SK-N-SH (cell line): ENCODE measurements at regions not wholly inside any gene's neighbourhood (a gene's known extent, or its start where the extent isn't known, plus 50 kb on each side); places are given as distances from the start of the nearest gene placed in this dataset.

Source experiments
- CTCF ChIA-PET: fragments of 300-600, 350-600 bp; formaldehyde crosslinking; extraction: SDS; loops from one replicate; lab custom pipeline; 2021; lab: Yijun Ruan, JAX
- POLR2A ChIA-PET: fragments of 350-600 bp; sonication (Branson Sonifier 250); formaldehyde crosslinking; extraction: SDS; loops from one replicate; lab custom pipeline; 2020; ENCODE audit warnings: antibody characterized with exemption, inconsistent platforms; lab: Yijun Ruan, JAX
- DNase-seq: peaks from one replicate; pipeline ENCODE4 v3.0.0; 2012
- H2AFZ ChIP-seq: fragments of 200-600 bp; sonication (generic); 2 replicates; pipeline ENCODE4 v1.8.1; 2016; ENCODE audit warnings: antibody characterized with exemption, mild to moderate bottlenecking, low read depth
- H3F3A ChIP-seq: fragments of 200-600 bp; sonication (generic); replicated peaks from 2 replicates; pipeline ENCODE3; 2016; ENCODE audit warnings: antibody characterized with exemption, mild to moderate bottlenecking; ENCODE audit not compliant: insufficient read depth
- H3K27ac ChIP-seq, 2 experiments: fragments of 200-500 bp in 1 of 2; fragments of 200-600 bp in 1 of 2; sonication (Bioruptor generic) in 1 of 2; sonication (generic), shearing (Covaris generic) in 1 of 2; 2 replicates each; pipeline versions ENCODE4 v1.5.1 to v1.6.1; 2014 to 2016; ENCODE audit warnings: low read depth in 2 of 2, inconsistent platforms in 1 of 2, low read length in 1 of 2, mild to moderate bottlenecking in 1 of 2, mixed read lengths in 1 of 2
- H3K27me3 ChIP-seq: fragments of 200-600 bp; sonication (generic), shearing (Covaris generic); 2 replicates; pipeline ENCODE4 v1.6.1; 2016; ENCODE audit warnings: mixed run types; ENCODE audit not compliant: insufficient read depth
- H3K36me3 ChIP-seq, 2 experiments: fragments of 200-500 bp in 1 of 2; fragments of 200-600 bp in 1 of 2; sonication (Bioruptor generic) in 1 of 2; sonication (generic) in 1 of 2; replicated peaks in 1 of 2; 2 replicates each; pipeline versions ENCODE3 to v1.5.1; 2014 to 2016; ENCODE audit warnings: low read length in 1 of 2, mild to moderate bottlenecking in 1 of 2; ENCODE audit not compliant: insufficient read depth in 2 of 2, control insufficient read depth in 1 of 2
- H3K4me1 ChIP-seq, 2 experiments: fragments of 200-500 bp in 1 of 2; fragments of 200-600 bp in 1 of 2; sonication (Bioruptor generic) in 1 of 2; sonication (generic), shearing (Covaris generic) in 1 of 2; 2 replicates each; pipeline versions ENCODE4 v1.5.1 to v1.6.1; 2014 to 2016; ENCODE audit warnings: low read depth in 1 of 2, low read length in 1 of 2, mixed run types in 1 of 2; ENCODE audit not compliant: insufficient read depth in 2 of 2, control insufficient read depth in 1 of 2
- H3K4me2 ChIP-seq: fragments of 200-600 bp; sonication (generic), shearing (Covaris generic); 2 replicates; pipeline ENCODE4 v1.6.1; 2017; ENCODE audit warnings: mixed run types
- H3K4me3 ChIP-seq, 2 experiments: fragments of 200-500 bp in 1 of 2; fragments of 200-600 bp in 1 of 2; sonication (Bioruptor generic) in 1 of 2; sonication (generic), shearing (Covaris generic) in 1 of 2; 2 replicates each; pipeline versions ENCODE4 v1.5.1 to v1.8.1; 2014 to 2016; ENCODE audit warnings: low read depth in 2 of 2, inconsistent platforms in 1 of 2, low read length in 1 of 2, mild to moderate bottlenecking in 1 of 2, mixed read lengths in 1 of 2, moderate library complexity in 1 of 2
- H3K79me2 ChIP-seq: fragments of 200-600 bp; sonication (generic); 2 replicates; pipeline ENCODE4 v1.8.1; 2017; ENCODE audit warnings: mild to moderate bottlenecking; ENCODE audit not compliant: insufficient read depth
- H3K9ac ChIP-seq: fragments of 200-600 bp; sonication (generic); 2 replicates; pipeline ENCODE4 v1.6.1; 2017; ENCODE audit warnings: mixed run types
- H3K9me2 ChIP-seq: fragments of 200-600 bp; sonication (generic); 2 replicates; pipeline ENCODE4 v1.6.1; 2017; ENCODE audit warnings: mixed run types
- H3K9me3 ChIP-seq: fragments of 200-600 bp; sonication (generic); 2 replicates; pipeline ENCODE4 v1.6.1; 2017; ENCODE audit warnings: mixed run types, mild to moderate bottlenecking, moderate library complexity
- H4K20me1 ChIP-seq: fragments of 200-600 bp; sonication (generic); 2 replicates; pipeline ENCODE4 v1.6.1; 2017; ENCODE audit warnings: mild to moderate bottlenecking, mixed run types; ENCODE audit not compliant: insufficient read depth
- CTCF ChIP-seq: fragments of 200-600 bp; sonication (generic); IDR thresholded peaks from 2 replicates; pipeline ENCODE4 v1.6.1; 2017; ENCODE audit warnings: antibody characterized with exemption, mild to moderate bottlenecking, moderate library complexity
- ELF1 ChIP-seq: IDR thresholded peaks from 2 replicates; pipeline ENCODE4 v1.4.0; 2012
- EZH2phosphoT487 ChIP-seq: fragments of 200-600 bp; sonication (generic); IDR thresholded peaks from 2 replicates; pipeline ENCODE4 v1.6.1; 2017; ENCODE audit warnings: low read depth, mixed run types, mild to moderate bottlenecking, antibody characterized with exemption, moderate library complexity, borderline replicate concordance
- FOXJ3 ChIP-seq: sonication (generic); formaldehyde crosslinking; IDR thresholded peaks from 2 replicates; pipeline ENCODE4 v1.5.1; 2020; ENCODE audit warnings: mild to moderate bottlenecking, missing genetic modification reagents
- FOXM1 ChIP-seq: IDR thresholded peaks from 2 replicates; pipeline ENCODE4 v1.4.0; 2012; ENCODE audit warnings: low read depth, mild to moderate bottlenecking
- JUND ChIP-seq: IDR thresholded peaks from 2 replicates; pipeline ENCODE4 v1.4.0; 2012
- MEF2A ChIP-seq: IDR thresholded peaks from 2 replicates; pipeline ENCODE4 v1.4.0; 2012; ENCODE audit warnings: low read depth, borderline replicate concordance
- MXI1 ChIP-seq: IDR thresholded peaks from 2 replicates; pipeline ENCODE4 v1.6.1; 2012; ENCODE audit warnings: mild to moderate bottlenecking, low read depth, low read length, improper control_type of control experiment
- NRF1 ChIP-seq: IDR thresholded peaks from 2 replicates; pipeline ENCODE4 v1.6.1; 2012; ENCODE audit warnings: low read depth, mild to moderate bottlenecking, low read length
- PBX3 ChIP-seq: IDR thresholded peaks from 2 replicates; pipeline ENCODE4; 2012
- RAD21 ChIP-seq: IDR thresholded peaks from 2 replicates; pipeline ENCODE4 v1.6.1; 2012; ENCODE audit warnings: mild to moderate bottlenecking, low read length
- SIN3A ChIP-seq: IDR thresholded peaks from 2 replicates; pipeline ENCODE4 v1.6.1; 2012; ENCODE audit warnings: low read depth, mild to moderate bottlenecking, low read length, moderate library complexity, borderline replicate concordance
- TEAD4 ChIP-seq: IDR thresholded peaks from 2 replicates; pipeline ENCODE4 v1.4.0; 2012; ENCODE audit warnings: mild to moderate bottlenecking, borderline replicate concordance; ENCODE audit not compliant: insufficient read depth
- USF2 ChIP-seq: fragments of 150-350 bp; IDR thresholded peaks from 2 replicates; pipeline ENCODE4 v1.6.1; 2017; ENCODE audit warnings: antibody characterized with exemption, low read length, low read depth, borderline replicate concordance
- YY1 ChIP-seq: IDR thresholded peaks from 2 replicates; pipeline ENCODE4 v1.4.0; 2012; ENCODE audit warnings: low read depth, mild to moderate bottlenecking
- WGBS: methylation state at CpG from one replicate; pipeline ENCODE4 v1.1.6; 2017; ENCODE audit warnings: low lambda C conversion rate; 5-methylcytosine and 5-hydroxymethylcytosine counted together
- TF ChIP-seq, protein P1 (sequence below): IDR thresholded peaks from 2 replicates; pipeline ENCODE4 v1.4.0; 2012; ENCODE audit warnings: low read depth, borderline replicate concordance
- TF ChIP-seq, protein P2 (sequence below): IDR thresholded peaks from 2 replicates; pipeline ENCODE4 v1.4.0; 2012; ENCODE audit warnings: low read depth

DNA sequence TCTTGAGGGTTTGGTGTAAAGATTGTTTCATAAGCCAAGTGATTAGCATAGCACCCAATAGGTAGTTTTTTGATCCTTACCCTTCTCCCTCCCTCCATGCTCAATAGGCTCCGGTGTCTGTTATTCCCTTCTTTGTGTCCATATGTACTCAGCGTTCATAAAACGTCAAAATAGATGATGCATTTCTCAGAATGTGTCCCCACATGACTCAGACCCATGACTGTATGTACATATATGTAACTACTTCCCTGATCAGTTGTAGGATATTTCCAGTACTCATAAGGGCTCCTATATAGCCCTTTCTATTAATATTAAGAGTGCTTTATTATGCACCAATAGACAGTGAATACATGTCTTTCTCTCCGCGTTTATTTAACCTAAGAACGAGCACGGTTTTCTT, 466.9 kb downstream of the KIF20B start:
- no peak for DNase-seq
- H3K27ac ChIP-seq: no peak overlapping the region
- H3K36me3 ChIP-seq: no peaks in the 10 kb centered on the region
- H2AFZ ChIP-seq: no peak overlapping the region
- H3K79me2 ChIP-seq: no peaks in the 10 kb centered on the region
- no peak overlapping the region for H3K9ac ChIP-seq
- no peak overlapping the region for H3K4me2 ChIP-seq
- ChIA-PET CTCF (no interaction called here), POLR2A (no interaction called here)
- TF ChIP-seq EZH2phosphoT487 (no peak), FOXM1 (no peak), YY1 (no peak), PBX3 (no peak), JUND (no peak), TEAD4 (no peak), MEF2A (no peak)
- H4K20me1 ChIP-seq: no peaks in the 10 kb centered on the region
- no peaks in the 10 kb centered on the region for H3K9me2 ChIP-seq
- no peaks in the 10 kb centered on the region for H3K9me3 ChIP-seq
- no peaks in the 10 kb centered on the region for H3K4me1 ChIP-seq
- no peak overlapping the region for H3K4me3 ChIP-seq
- H3F3A ChIP-seq: no peaks in the 10 kb centered on the region
- whole genome bisulfite sequencing: 16% methylated on average over 7 of the region's 7 CpGs
- no peaks in the 10 kb centered on the region for H3K27me3 ChIP-seq

DNA sequence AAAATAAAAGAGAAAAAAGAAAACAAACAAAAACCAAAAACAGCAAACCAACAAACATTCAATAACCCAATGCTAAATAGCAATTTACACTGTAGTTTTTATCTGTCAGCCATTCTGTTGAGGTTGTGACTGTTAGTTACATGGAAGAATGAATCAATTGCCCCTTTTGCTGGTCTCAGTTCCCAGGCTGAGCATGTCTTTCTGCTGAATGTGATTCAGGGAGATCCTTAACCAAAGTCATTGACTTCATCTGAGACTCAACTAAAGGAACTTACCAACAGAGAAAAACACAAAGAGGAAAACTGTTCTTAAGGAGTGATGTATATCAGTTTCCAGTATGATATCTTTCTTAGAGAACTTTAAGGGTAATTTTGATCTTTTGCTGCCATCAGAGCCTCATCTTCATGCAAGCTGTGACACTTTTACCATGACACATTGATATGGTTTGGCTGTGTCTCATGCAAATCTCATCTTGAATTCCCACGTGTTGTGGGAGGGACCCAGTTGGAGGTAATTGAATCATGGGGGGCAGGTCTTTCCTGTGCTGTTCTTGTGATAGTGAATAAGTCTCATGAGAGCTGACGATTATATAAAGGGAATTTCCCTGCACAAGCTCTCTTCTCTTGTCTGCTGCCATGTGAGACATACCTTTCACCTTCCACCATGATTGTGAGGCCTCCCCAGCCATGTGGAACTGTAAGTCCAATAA, 469.8 kb downstream of the KIF20B start:
- H3K4me3 ChIP-seq: no peak overlapping the region
- 0% methylated on average over 2 of the region's 2 CpGs for WGBS

More for the DNA sequence above, 469.8 kb downstream of the KIF20B start:
- no peaks in the 10 kb centered on the region for H3K9me2 ChIP-seq
- H3K27me3 ChIP-seq: no peaks in the 10 kb centered on the region
- no peak for DNase-seq
- H4K20me1 ChIP-seq: no peaks in the 10 kb centered on the region
- no peak overlapping the region for H3K27ac ChIP-seq
- no peaks in the 10 kb centered on the region for H3K4me1 ChIP-seq
- H3K9ac ChIP-seq: no peak overlapping the region
- H3K4me2 ChIP-seq: no peak overlapping the region
- H3K36me3 ChIP-seq: no peaks in the 10 kb centered on the region
- TF ChIP-seq YY1: no peak
- TF ChIP-seq, protein P1, sequence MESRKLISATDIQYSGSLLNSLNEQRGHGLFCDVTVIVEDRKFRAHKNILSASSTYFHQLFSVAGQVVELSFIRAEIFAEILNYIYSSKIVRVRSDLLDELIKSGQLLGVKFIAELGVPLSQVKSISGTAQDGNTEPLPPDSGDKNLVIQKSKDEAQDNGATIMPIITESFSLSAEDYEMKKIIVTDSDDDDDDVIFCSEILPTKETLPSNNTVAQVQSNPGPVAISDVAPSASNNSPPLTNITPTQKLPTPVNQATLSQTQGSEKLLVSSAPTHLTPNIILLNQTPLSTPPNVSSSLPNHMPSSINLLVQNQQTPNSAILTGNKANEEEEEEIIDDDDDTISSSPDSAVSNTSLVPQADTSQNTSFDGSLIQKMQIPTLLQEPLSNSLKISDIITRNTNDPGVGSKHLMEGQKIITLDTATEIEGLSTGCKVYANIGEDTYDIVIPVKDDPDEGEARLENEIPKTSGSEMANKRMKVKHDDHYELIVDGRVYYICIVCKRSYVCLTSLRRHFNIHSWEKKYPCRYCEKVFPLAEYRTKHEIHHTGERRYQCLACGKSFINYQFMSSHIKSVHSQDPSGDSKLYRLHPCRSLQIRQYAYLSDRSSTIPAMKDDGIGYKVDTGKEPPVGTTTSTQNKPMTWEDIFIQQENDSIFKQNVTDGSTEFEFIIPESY: no peak
- TF ChIP-seq RAD21: no peak
- TF ChIP-seq FOXM1: no peak
- TF ChIP-seq ELF1: no peak
- no peak for TF ChIP-seq USF2
- no peak for TF ChIP-seq NRF1
- TF ChIP-seq, protein P2, sequence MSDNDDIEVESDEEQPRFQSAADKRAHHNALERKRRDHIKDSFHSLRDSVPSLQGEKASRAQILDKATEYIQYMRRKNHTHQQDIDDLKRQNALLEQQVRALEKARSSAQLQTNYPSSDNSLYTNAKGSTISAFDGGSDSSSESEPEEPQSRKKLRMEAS: no peak
- TF ChIP-seq MXI1: no peak
- TF ChIP-seq EZH2phosphoT487: no peak
- no peak for TF ChIP-seq FOXJ3 (CRISPR knock-in tag)
- TF ChIP-seq SIN3A: no peak
- TF ChIP-seq MEF2A: no peak
- TF ChIP-seq CTCF: no peak
- H3F3A ChIP-seq: no peaks in the 10 kb centered on the region
- no peak overlapping the region for H2AFZ ChIP-seq
- H3K9me3 ChIP-seq: no peaks in the 10 kb centered on the region
- ChIA-PET CTCF (no interaction called here), POLR2A (no interaction called here)
- H3K79me2 ChIP-seq: no peaks in the 10 kb centered on the region
